ENCODE measurements at regions not wholly inside any gene's neighbourhood (a gene's known extent, or its start where the extent isn't known, plus 50 kb on each side); places are given as distances from the start of the nearest gene placed in this dataset.

DNA sequence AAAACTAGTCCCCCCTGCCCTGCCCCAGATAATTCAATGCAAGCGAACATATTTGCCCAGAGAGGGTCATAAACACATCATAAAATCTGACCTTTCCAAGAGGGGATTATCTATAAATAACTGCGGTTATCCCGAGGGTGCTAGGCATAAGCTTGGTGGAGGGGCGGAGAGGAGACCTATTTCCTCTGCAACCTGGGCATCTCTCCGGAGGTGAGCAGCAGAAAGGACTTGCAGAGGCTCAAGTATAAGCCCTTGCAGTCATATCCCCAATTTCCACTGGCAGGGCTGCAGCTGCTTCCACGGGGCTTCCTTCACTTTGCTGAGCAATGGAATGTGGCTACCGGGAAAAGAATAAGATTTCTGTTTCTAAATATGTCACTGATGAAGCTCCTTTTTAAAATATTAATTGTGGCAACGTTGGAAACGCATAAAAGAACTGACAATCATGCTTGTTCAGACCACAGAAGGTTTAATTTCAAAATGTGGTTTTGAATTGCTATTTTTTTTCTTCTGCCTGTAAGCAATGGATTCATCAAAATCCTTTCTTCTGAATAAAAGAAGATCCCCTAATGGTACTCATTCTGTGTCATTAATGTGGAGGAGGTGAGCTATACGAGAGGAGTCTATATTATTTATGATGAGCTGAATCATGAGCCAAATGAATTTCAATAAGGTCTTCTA lies 268.9 kb upstream of the ATP2B1 start:
- no peak for DNase-seq
- H4K20me1 ChIP-seq (ENCODE audit: insufficient read depth, low read length), result no peaks in the 10 kb centered on the region
- no peak overlapping the region for H3K4me3 ChIP-seq (ENCODE audit: low read length)
- no peaks in the 10 kb centered on the region for H3K9me2 ChIP-seq (replicated peaks; ENCODE audit: insufficient read depth, low read length)
- H3K9ac ChIP-seq (ENCODE audit: low read length), result no peak overlapping the region
- H3K27me3 ChIP-seq (replicated peaks; ENCODE audit: insufficient read depth, low read length), result no peaks in the 10 kb centered on the region
- H2AFZ ChIP-seq (ENCODE audit: low read length), result no peak overlapping the region
- H3K4me1 ChIP-seq (ENCODE audit: low read length), result no peaks in the 10 kb centered on the region
- H3K4me2 ChIP-seq (ENCODE audit: low read depth, low read length), result no peak overlapping the region
- no peaks in the 10 kb centered on the region for H3K9me3 ChIP-seq (replicated peaks; ENCODE audit: insufficient read depth, low read length)
- TF ChIP-seq, protein P1, sequence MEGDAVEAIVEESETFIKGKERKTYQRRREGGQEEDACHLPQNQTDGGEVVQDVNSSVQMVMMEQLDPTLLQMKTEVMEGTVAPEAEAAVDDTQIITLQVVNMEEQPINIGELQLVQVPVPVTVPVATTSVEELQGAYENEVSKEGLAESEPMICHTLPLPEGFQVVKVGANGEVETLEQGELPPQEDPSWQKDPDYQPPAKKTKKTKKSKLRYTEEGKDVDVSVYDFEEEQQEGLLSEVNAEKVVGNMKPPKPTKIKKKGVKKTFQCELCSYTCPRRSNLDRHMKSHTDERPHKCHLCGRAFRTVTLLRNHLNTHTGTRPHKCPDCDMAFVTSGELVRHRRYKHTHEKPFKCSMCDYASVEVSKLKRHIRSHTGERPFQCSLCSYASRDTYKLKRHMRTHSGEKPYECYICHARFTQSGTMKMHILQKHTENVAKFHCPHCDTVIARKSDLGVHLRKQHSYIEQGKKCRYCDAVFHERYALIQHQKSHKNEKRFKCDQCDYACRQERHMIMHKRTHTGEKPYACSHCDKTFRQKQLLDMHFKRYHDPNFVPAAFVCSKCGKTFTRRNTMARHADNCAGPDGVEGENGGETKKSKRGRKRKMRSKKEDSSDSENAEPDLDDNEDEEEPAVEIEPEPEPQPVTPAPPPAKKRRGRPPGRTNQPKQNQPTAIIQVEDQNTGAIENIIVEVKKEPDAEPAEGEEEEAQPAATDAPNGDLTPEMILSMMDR (IDR thresholded peaks at IDR 0.05; ENCODE audit: low read length), result no peak
- no peak for TF ChIP-seq EZH2phosphoT487 (IDR thresholded peaks at IDR 0.05; ENCODE audit: low read length)
- no peak for TF ChIP-seq EZH2 (optimal IDR thresholded peaks at IDR 0.05; ENCODE audit: low read depth, low read length)
- H3F3A ChIP-seq (ENCODE audit: insufficient read depth, low read length), result no peaks in the 10 kb centered on the region
- H3K79me2 ChIP-seq (ENCODE audit: low read length), result no peaks in the 10 kb centered on the region
- H3K36me3 ChIP-seq (replicated peaks; ENCODE audit: insufficient read depth, low read length), result no peaks in the 10 kb centered on the region
- H3K27ac ChIP-seq (ENCODE audit: low read length), result no peak overlapping the region

DNA sequence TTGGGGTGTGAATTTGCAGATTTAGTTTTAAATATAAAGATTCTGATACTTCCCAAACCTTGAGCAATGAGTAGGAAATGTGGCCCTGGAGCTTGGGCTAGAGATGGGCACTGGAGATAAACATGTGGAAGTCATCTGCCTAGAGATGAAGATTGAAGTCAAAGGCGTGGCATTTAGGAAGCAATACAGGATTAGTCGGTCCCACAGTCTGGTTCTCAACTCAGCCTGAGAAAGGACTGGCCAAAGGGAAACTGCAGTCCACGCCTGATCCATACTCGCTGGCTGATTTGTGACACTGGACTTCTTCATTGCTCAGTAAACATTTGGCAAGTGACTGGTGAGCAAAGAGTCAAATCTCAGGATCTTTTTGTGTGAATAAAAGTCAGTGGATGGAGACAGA lies 268.2 kb upstream of the ATP2B1 start:
- Histone ChIP-seq H3K9ac (ENCODE audit: low read length) (no peak overlapping the region), H3K79me2 (ENCODE audit: low read length) (no peaks in the 10 kb centered on the region), H2AFZ (ENCODE audit: low read length) (no peak overlapping the region), H3F3A (ENCODE audit: insufficient read depth, low read length) (no peaks in the 10 kb centered on the region), H3K4me2 (ENCODE audit: low read depth, low read length) (no peak overlapping the region), H3K27ac (ENCODE audit: low read length) (no peak overlapping the region), H3K9me2 (replicated peaks; ENCODE audit: insufficient read depth, low read length) (no peaks in the 10 kb centered on the region), H3K36me3 (replicated peaks; ENCODE audit: insufficient read depth, low read length) (no peaks in the 10 kb centered on the region), H3K27me3 (replicated peaks; ENCODE audit: insufficient read depth, low read length) (no peaks in the 10 kb centered on the region), H3K4me3 (ENCODE audit: low read length) (no peak overlapping the region), H3K9me3 (replicated peaks; ENCODE audit: insufficient read depth, low read length) (no peaks in the 10 kb centered on the region), H4K20me1 (ENCODE audit: insufficient read depth, low read length) (no peaks in the 10 kb centered on the region), H3K4me1 (ENCODE audit: low read length) (no peaks in the 10 kb centered on the region)
- DNase-seq, result no peak
- TF ChIP-seq, protein P1 (IDR thresholded peaks at IDR 0.05; ENCODE audit: low read length), result no peak

DNA sequence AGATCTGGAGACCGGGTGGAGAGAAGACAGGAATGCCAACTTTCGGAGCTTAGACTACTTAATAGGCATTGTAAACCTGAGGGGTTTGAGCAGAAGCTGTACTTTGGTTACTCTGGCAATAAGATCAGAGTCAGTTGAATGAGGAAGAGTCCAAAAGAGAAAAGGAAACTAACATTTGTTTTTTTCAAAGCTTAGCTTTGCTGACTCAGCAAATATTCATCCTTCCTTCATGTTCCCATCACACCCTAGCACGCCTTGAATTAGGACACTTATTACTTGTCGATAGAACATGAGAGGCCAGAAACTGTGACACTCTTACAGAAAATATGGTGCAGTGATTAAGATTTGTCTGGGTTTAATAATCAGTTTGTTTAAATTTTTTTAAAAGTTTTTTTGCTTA lies 266.9 kb upstream of the ATP2B1 start:
- Histone ChIP-seq H2AFZ (ENCODE audit: low read length) (no peak overlapping the region), H3K4me1 (ENCODE audit: low read length) (no peaks in the 10 kb centered on the region), H4K20me1 (ENCODE audit: insufficient read depth, low read length) (no peaks in the 10 kb centered on the region), H3K9ac (ENCODE audit: low read length) (no peak overlapping the region), H3F3A (ENCODE audit: insufficient read depth, low read length) (no peaks in the 10 kb centered on the region), H3K9me2 (replicated peaks; ENCODE audit: insufficient read depth, low read length) (no peaks in the 10 kb centered on the region), H3K9me3 (replicated peaks; ENCODE audit: insufficient read depth, low read length) (no peaks in the 10 kb centered on the region), H3K36me3 (replicated peaks; ENCODE audit: insufficient read depth, low read length) (no peaks in the 10 kb centered on the region), H3K4me2 (ENCODE audit: low read depth, low read length) (no peak overlapping the region), H3K27me3 (replicated peaks; ENCODE audit: insufficient read depth, low read length) (no peaks in the 10 kb centered on the region), H3K79me2 (ENCODE audit: low read length) (no peaks in the 10 kb centered on the region), H3K27ac (ENCODE audit: low read length) (no peak overlapping the region), H3K4me3 (ENCODE audit: low read length) (no peak overlapping the region)
- TF ChIP-seq EZH2 (optimal IDR thresholded peaks at IDR 0.05; ENCODE audit: low read depth, low read length), result no peak
- TF ChIP-seq, protein P1 (IDR thresholded peaks at IDR 0.05; ENCODE audit: low read length), result no peak
- TF ChIP-seq EZH2phosphoT487 (IDR thresholded peaks at IDR 0.05; ENCODE audit: low read length), result no peak
- no peak for DNase-seq
